Ovary (tissue), 3 donors: ENCODE measurements at regions not wholly inside any gene's neighbourhood (a gene's known extent, or its start where the extent isn't known, plus 50 kb on each side); places are given as distances from the start of the nearest gene placed in this dataset.

Experiments
- EP300 ChIP-seq: sonication (generic); formaldehyde crosslinking; IDR thresholded peaks from one replicate; pipeline ENCODE4 v1.6.1; 2017; ENCODE audit warnings: antibody characterized with exemption
- POLR2A ChIP-seq: fragments of 450-650 bp; IDR thresholded peaks from one replicate; pipeline ENCODE4 v1.6.1; 2017; ENCODE audit warnings: antibody characterized with exemption, mild to moderate bottlenecking, moderate library complexity
- TF ChIP-seq, protein P1 (sequence below), 3 donors: fragments of 450-650 bp in 2 of 3; fragments of 200-600 bp in 1 of 3; IDR thresholded peaks; one replicate each; pipeline versions ENCODE4 v1.5.1 to v1.8.0; 2016 to 2022; ENCODE audit warnings: antibody characterized with exemption in 3 of 3, mild to moderate bottlenecking in 1 of 3
- donor health status: DM: no; HTN: no; CAD: no.

DNA sequence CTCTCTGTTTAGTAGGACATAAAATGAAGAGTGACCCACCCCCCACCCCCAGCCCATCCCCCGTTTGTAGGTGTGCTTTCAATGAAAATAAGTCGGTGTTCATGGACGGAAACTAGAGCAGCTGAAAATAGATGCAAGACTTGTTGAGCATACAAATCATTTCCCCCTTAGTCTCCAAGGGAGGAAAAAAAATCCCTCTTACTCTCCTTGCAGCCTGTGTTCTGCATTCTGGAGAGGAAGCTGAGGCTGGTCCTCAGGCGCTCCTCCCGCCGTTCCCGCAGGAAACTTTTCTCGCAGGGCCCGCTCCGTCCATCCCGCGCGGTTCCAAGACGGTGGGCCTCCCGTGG, 259.0 kb upstream of the E2F7 start:
- TF ChIP-seq, protein P1, sequence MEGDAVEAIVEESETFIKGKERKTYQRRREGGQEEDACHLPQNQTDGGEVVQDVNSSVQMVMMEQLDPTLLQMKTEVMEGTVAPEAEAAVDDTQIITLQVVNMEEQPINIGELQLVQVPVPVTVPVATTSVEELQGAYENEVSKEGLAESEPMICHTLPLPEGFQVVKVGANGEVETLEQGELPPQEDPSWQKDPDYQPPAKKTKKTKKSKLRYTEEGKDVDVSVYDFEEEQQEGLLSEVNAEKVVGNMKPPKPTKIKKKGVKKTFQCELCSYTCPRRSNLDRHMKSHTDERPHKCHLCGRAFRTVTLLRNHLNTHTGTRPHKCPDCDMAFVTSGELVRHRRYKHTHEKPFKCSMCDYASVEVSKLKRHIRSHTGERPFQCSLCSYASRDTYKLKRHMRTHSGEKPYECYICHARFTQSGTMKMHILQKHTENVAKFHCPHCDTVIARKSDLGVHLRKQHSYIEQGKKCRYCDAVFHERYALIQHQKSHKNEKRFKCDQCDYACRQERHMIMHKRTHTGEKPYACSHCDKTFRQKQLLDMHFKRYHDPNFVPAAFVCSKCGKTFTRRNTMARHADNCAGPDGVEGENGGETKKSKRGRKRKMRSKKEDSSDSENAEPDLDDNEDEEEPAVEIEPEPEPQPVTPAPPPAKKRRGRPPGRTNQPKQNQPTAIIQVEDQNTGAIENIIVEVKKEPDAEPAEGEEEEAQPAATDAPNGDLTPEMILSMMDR (IDR thresholded peaks at IDR 0.05) = no peak
- TF ChIP-seq EP300 (no peak), POLR2A (no peak)
